HEK293 (cell line): ENCODE measurements at regions not wholly inside any gene's neighbourhood (a gene's known extent, or its start where the extent isn't known, plus 50 kb on each side); places are given as distances from the start of the nearest gene placed in this dataset.

Experiments used
- ZBTB7A ChIP-seq: fragments of 450-650 bp; formaldehyde crosslinking; IDR thresholded peaks from 2 replicates; pipeline ENCODE4 v1.5.1; 2016; ENCODE audit warnings: low read depth, missing biosample characterization, missing genetic modification characterization
- ZNF24 ChIP-seq: fragments of 450-650 bp; formaldehyde crosslinking; IDR thresholded peaks from 2 replicates; pipeline ENCODE4 v1.5.1; 2016; ENCODE audit warnings: missing biosample characterization, missing genetic modification characterization
- TF ChIP-seq, protein P1 (sequence below): fragments of 450-650 bp; formaldehyde crosslinking; IDR thresholded peaks from 2 replicates; pipeline ENCODE4 v1.5.1; 2016; ENCODE audit warnings: missing biosample characterization, missing genetic modification characterization

GRCh38 chr4:28151314-28151713 is 1290.7 kb downstream of the STIM2 start:
- TF ChIP-seq, protein P1, sequence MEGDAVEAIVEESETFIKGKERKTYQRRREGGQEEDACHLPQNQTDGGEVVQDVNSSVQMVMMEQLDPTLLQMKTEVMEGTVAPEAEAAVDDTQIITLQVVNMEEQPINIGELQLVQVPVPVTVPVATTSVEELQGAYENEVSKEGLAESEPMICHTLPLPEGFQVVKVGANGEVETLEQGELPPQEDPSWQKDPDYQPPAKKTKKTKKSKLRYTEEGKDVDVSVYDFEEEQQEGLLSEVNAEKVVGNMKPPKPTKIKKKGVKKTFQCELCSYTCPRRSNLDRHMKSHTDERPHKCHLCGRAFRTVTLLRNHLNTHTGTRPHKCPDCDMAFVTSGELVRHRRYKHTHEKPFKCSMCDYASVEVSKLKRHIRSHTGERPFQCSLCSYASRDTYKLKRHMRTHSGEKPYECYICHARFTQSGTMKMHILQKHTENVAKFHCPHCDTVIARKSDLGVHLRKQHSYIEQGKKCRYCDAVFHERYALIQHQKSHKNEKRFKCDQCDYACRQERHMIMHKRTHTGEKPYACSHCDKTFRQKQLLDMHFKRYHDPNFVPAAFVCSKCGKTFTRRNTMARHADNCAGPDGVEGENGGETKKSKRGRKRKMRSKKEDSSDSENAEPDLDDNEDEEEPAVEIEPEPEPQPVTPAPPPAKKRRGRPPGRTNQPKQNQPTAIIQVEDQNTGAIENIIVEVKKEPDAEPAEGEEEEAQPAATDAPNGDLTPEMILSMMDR (tag by site-specific recombination), result no peak
- no peak for TF ChIP-seq ZBTB7A
- no peak for TF ChIP-seq ZNF24 (tag by site-specific recombination)
